ENCODE measurements at regions not wholly inside any gene's neighbourhood (a gene's known extent, or its start where the extent isn't known, plus 50 kb on each side); places are given as distances from the start of the nearest gene placed in this dataset.
"Not testable (repeated sequence)": the region's sequence is repeated elsewhere in the genome, so short reads cannot be mapped to it uniquely, and the experiment has no call there.

- H3K9me3 Mint-ChIP-seq, result no peaks in the 10 kb centered on the region
- no peaks in the 10 kb centered on the region for H3K36me3 Mint-ChIP-seq (ENCODE audit: low read depth)
- H3K27me3 Mint-ChIP-seq (ENCODE audit: low read depth, poor library complexity), result no peaks in the 10 kb centered on the region
- H3K4me1 Mint-ChIP-seq, result peaks cover 5% of the 10 kb centered on the region
- no peak overlapping the region for H3K27ac Mint-ChIP-seq
- no peak for DNase-seq
- no peak for TF ChIP-seq CTCF (IDR thresholded peaks at IDR 0.05)
- H3K4me3 Mint-ChIP-seq, result no peak overlapping the region
These were observed 687.1 kb upstream of the NEGR1 start for GRCh38 chr1:72969461-72969860.

GRCh38 chr1:72954943-72955342 lies 672.6 kb upstream of the NEGR1 start:
- Mint-ChIP-seq H3K4me3 (no peak overlapping the region), H3K36me3 (ENCODE audit: low read depth) (no peaks in the 10 kb centered on the region), H3K27me3 (ENCODE audit: low read depth, poor library complexity) (no peaks in the 10 kb centered on the region), H3K27ac (no peak overlapping the region), H3K4me1 (no peaks in the 10 kb centered on the region), H3K9me3 (no peaks in the 10 kb centered on the region)
- TF ChIP-seq CTCF (IDR thresholded peaks at IDR 0.05), result no peak
- no peak for DNase-seq

- not testable (repeated sequence) for H3K4me3 Mint-ChIP-seq; H3K27ac Mint-ChIP-seq; H3K9me3 Mint-ChIP-seq; H3K27me3 Mint-ChIP-seq (ENCODE audit: low read depth, poor library complexity); H3K36me3 Mint-ChIP-seq (ENCODE audit: low read depth); DNase-seq; H3K4me1 Mint-ChIP-seq
These were observed 668.6 kb upstream of the NEGR1 start for GRCh38 chr1:72950900-72951299.

GRCh38 chr1:72946903-72947499 lies 664.7 kb upstream of the NEGR1 start:
- DNase-seq, result no peak
- no peak overlapping the region for H3K27ac Mint-ChIP-seq
- no peak overlapping the region for H3K4me3 Mint-ChIP-seq
- H3K4me1 Mint-ChIP-seq, result no peaks in the 10 kb centered on the region
- H3K27me3 Mint-ChIP-seq (ENCODE audit: low read depth, poor library complexity), result no peaks in the 10 kb centered on the region
- H3K9me3 Mint-ChIP-seq, result no peaks in the 10 kb centered on the region
- no peaks in the 10 kb centered on the region for H3K36me3 Mint-ChIP-seq (ENCODE audit: low read depth)
- no peak for TF ChIP-seq CTCF (IDR thresholded peaks at IDR 0.05)

- no peak for TF ChIP-seq CTCF (IDR thresholded peaks at IDR 0.05)
- Mint-ChIP-seq H3K27me3 (ENCODE audit: low read depth, poor library complexity) (no peaks in the 10 kb centered on the region), H3K27ac (no peak overlapping the region), H3K9me3 (no peaks in the 10 kb centered on the region), H3K4me3 (no peak overlapping the region), H3K4me1 (no peaks in the 10 kb centered on the region), H3K36me3 (ENCODE audit: low read depth) (no peaks in the 10 kb centered on the region)
- DNase-seq, result no peak
These were observed 659.7 kb upstream of the NEGR1 start for GRCh38 chr1:72942008-72942407.

- H3K36me3 Mint-ChIP-seq (ENCODE audit: low read depth), result no peaks in the 10 kb centered on the region
- no peak for DNase-seq
- H3K27me3 Mint-ChIP-seq (ENCODE audit: low read depth, poor library complexity), result no peaks in the 10 kb centered on the region
- no peak overlapping the region for H3K4me3 Mint-ChIP-seq
- TF ChIP-seq CTCF (IDR thresholded peaks at IDR 0.05), result no peak
- H3K4me1 Mint-ChIP-seq, result no peaks in the 10 kb centered on the region
- H3K27ac Mint-ChIP-seq, result no peak overlapping the region
- no peaks in the 10 kb centered on the region for H3K9me3 Mint-ChIP-seq
These were observed 656.1 kb upstream of the NEGR1 start for GRCh38 chr1:72938408-72938807.

All from nephron progenitor cell (in vitro differentiated cells).